ENCODE measurements at regions not wholly inside any gene's neighbourhood (a gene's known extent, or its start where the extent isn't known, plus 50 kb on each side); places are given as distances from the start of the nearest gene placed in this dataset.

DNA sequence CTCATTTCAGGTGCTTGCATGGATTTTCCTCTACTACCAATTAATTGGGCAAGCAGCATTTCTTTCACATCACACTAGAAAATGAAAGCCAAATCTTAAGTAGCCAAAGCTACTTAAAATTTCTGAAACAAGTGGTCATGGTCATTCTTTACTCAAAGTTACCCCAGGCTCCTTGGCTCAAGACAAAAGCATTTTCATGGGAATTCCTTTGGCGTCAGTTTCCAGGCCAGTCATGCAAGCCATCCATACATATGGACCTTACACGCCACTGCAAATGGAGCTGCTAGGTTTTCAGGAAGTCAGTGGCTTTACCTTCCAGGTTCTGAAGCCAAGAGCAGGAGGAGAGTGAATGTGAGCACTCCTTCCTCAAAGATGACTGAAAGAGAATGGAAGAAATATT lies 83.7 kb upstream of the IL12A start:
- TF ChIP-seq POLR2AphosphoS5 (IDR thresholded peaks at IDR 0.05) (no peak), POLR2A (IDR thresholded peaks at IDR 0.05) (no peak)
- TF ChIP-seq, protein P1, sequence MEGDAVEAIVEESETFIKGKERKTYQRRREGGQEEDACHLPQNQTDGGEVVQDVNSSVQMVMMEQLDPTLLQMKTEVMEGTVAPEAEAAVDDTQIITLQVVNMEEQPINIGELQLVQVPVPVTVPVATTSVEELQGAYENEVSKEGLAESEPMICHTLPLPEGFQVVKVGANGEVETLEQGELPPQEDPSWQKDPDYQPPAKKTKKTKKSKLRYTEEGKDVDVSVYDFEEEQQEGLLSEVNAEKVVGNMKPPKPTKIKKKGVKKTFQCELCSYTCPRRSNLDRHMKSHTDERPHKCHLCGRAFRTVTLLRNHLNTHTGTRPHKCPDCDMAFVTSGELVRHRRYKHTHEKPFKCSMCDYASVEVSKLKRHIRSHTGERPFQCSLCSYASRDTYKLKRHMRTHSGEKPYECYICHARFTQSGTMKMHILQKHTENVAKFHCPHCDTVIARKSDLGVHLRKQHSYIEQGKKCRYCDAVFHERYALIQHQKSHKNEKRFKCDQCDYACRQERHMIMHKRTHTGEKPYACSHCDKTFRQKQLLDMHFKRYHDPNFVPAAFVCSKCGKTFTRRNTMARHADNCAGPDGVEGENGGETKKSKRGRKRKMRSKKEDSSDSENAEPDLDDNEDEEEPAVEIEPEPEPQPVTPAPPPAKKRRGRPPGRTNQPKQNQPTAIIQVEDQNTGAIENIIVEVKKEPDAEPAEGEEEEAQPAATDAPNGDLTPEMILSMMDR (IDR thresholded peaks at IDR 0.05 in 8 of 11, conservative IDR thresholded peaks at IDR 0.05 in 3 of 11), result no peak
- WGBS, 5 donors, result 77 to 87% (median 83%) methylated on average over 2 of the region's 2 CpGs
- DNase-seq, result no peak
- Histone ChIP-seq H3K27ac (no peak overlapping the region), H3K9me3 (no peaks in the 10 kb centered on the region), H3K4me1 (peaks cover 0 to 21% (median 7%) of the 10 kb centered on the region in 6 donors), H3K27me3 (replicated peaks in 1 of 7) (no peaks in the 10 kb centered on the region), H3K4me3 (no peak overlapping the region), H3K36me3 (no peaks in the 10 kb centered on the region)
- intact Hi-C loops (cut with DNase I; ENCODE audit: low total_unique reads), result no loop called here

DNA sequence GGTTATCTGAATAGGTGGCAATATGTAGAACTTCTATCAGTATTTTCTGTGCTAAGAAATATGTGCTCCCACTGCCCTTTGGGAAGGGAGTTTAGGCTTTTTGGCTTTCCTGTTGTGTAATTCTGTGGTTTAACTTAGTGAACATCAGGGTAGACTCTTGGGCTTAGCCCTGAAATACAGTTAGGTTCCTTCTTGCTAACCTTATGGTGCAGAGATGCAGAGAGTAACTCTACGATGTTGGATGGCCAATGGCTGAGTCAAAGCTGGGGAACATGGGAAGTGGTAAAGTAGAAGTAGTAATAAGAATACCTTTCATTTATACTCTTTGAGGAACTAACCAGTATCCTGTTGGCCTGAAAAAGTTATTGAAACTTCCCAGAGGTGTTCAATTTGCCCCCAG lies 80.8 kb upstream of the IL12A start:
- DNase-seq, result no peak

GRCh38 chr3:159910991-159911663 lies 77.5 kb upstream of the IL12A start:
- no peaks in the 10 kb centered on the region for H3K36me3 ChIP-seq
- H3K9me3 ChIP-seq, result no peaks in the 10 kb centered on the region
- peaks cover 0 to 18% (median 11%) of the 10 kb centered on the region in 6 donors for H3K4me1 ChIP-seq
- no peaks in the 10 kb centered on the region for H3K27me3 ChIP-seq (replicated peaks in 1 of 7)
- intact Hi-C loops (cut with DNase I; ENCODE audit: low total_unique reads), result no loop called here
- H3K4me3 ChIP-seq, result peak overlapping the region; percentile 0 to 60 (median 22)
- WGBS, 5 donors, result 28 to 38% (median 35%) methylated on average over 7 of the region's 7 CpGs
- H3K27ac ChIP-seq, result peak overlapping the region; percentile 4 to 81 (median 68)
- DNase-seq, result no peak
- no peak for TF ChIP-seq POLR2AphosphoS5 (IDR thresholded peaks at IDR 0.05)
- TF ChIP-seq, protein P1 (IDR thresholded peaks at IDR 0.05 in 8 of 11, conservative IDR thresholded peaks at IDR 0.05 in 3 of 11), result peak in 1 of 11 experiments; percentile 11

More for the DNA sequence above, 80.8 kb upstream of the IL12A start:
- no peaks in the 10 kb centered on the region for H3K36me3 ChIP-seq
- TF ChIP-seq POLR2AphosphoS5 (IDR thresholded peaks at IDR 0.05) (no peak), POLR2A (IDR thresholded peaks at IDR 0.05) (no peak)
- TF ChIP-seq, protein P1 (IDR thresholded peaks at IDR 0.05 in 8 of 11, conservative IDR thresholded peaks at IDR 0.05 in 3 of 11), result no peak
- WGBS, 5 donors, result 29 to 55% (median 42%) methylated on average over 1 of the region's 1 CpG
- peaks cover 0 to 32% (median 17%) of the 10 kb centered on the region in 6 donors for H3K4me1 ChIP-seq
- no peaks in the 10 kb centered on the region for H3K9me3 ChIP-seq
- no peak overlapping the region for H3K27ac ChIP-seq
- no peak overlapping the region for H3K4me3 ChIP-seq
- intact Hi-C loops (cut with DNase I; ENCODE audit: low total_unique reads), result no loop called here
- H3K27me3 ChIP-seq (replicated peaks in 1 of 7), result no peaks in the 10 kb centered on the region

GRCh38 chr3:159911664-159912037 lies 77.0 kb upstream of the IL12A start:
- Histone ChIP-seq H3K4me3 (peak overlapping the region in 6 of 8 donors; percentile 0 to 60 (median 27)), H3K27me3 (replicated peaks in 1 of 7) (no peaks in the 10 kb centered on the region), H3K27ac (peak overlapping the region in 6 of 8 donors; percentile 67 to 81 (median 70)), H3K9me3 (no peaks in the 10 kb centered on the region), H3K4me1 (peaks cover 0 to 18% (median 11%) of the 10 kb centered on the region in 6 donors), H3K36me3 (no peaks in the 10 kb centered on the region)
- DNase-seq, result no peak
- TF ChIP-seq POLR2A (IDR thresholded peaks at IDR 0.05) (no peak), POLR2AphosphoS5 (IDR thresholded peaks at IDR 0.05) (no peak)
- TF ChIP-seq, protein P1 (IDR thresholded peaks at IDR 0.05 in 8 of 11, conservative IDR thresholded peaks at IDR 0.05 in 3 of 11), result no peak
- intact Hi-C loops (cut with DNase I; ENCODE audit: low total_unique reads), result no loop called here
- WGBS, 5 donors, result 88 to 96% (median 93%) methylated on average over 2 of the region's 2 CpGs

Measured in spleen (tissue), 11 donors.